HepG2 (cell line): ENCODE measurements at regions not wholly inside any gene's neighbourhood (a gene's known extent, or its start where the extent isn't known, plus 50 kb on each side); places are given as distances from the start of the nearest gene placed in this dataset.

Experiments
- AGO1 ChIP-seq: fragments of 200-400 bp; formaldehyde crosslinking; IDR thresholded peaks from 2 replicates; pipeline ENCODE4 v1.6.1; 2017; ENCODE audit warnings: mild to moderate bottlenecking, low read depth, low read length, moderate library complexity; ENCODE audit not compliant: poor library complexity, severe bottlenecking
- ARID4A ChIP-seq: sonication (generic); formaldehyde crosslinking; IDR thresholded peaks from 2 replicates; pipeline ENCODE4 v1.5.0; 2020; ENCODE audit warnings: mild to moderate bottlenecking, missing genetic modification reagents, borderline replicate concordance
- CEBPG ChIP-seq: IDR thresholded peaks from 2 replicates; pipeline ENCODE4 v1.6.1; 2016
- FOXJ3 ChIP-seq: sonication (generic); formaldehyde crosslinking; IDR thresholded peaks from 2 replicates; pipeline ENCODE4 v1.4.0; 2020; ENCODE audit warnings: missing genetic modification reagents, mild to moderate bottlenecking, borderline replicate concordance
- GRHL1 ChIP-seq: sonication (generic); formaldehyde crosslinking; conservative IDR thresholded peaks from 2 replicates; pipeline ENCODE4 v1.8.0; 2022; ENCODE audit warnings: missing genetic modification reagents
- MED13 ChIP-seq: sonication (generic); formaldehyde crosslinking; IDR thresholded peaks from 2 replicates; pipeline ENCODE4 v1.5.0; 2020; ENCODE audit warnings: missing genetic modification reagents
- NCOA2 ChIP-seq: sonication (generic); formaldehyde crosslinking; IDR thresholded peaks from 2 replicates; pipeline ENCODE4 v1.8.0; 2022; ENCODE audit warnings: inconsistent platforms
- SRSF9 ChIP-seq: fragments of 200-400 bp; formaldehyde crosslinking; IDR thresholded peaks from 2 replicates; pipeline ENCODE4 v1.6.1; 2018; ENCODE audit warnings: borderline replicate concordance, mild to moderate bottlenecking, low read depth, low read length; ENCODE audit not compliant: insufficient read depth, poor library complexity, severe bottlenecking
- SYNCRIP ChIP-seq: fragments of 200-400 bp; formaldehyde crosslinking; IDR thresholded peaks from 2 replicates; pipeline ENCODE4 v1.6.1; 2018; ENCODE audit warnings: mild to moderate bottlenecking, low read depth, low read length; ENCODE audit not compliant: insufficient read depth
- TGIF2 ChIP-seq: IDR thresholded peaks from 2 replicates; pipeline ENCODE4 v1.6.1; 2016; ENCODE audit warnings: control low read depth, missing compliant biosample characterization
- ZBTB42 ChIP-seq: sonication (generic); formaldehyde crosslinking; IDR thresholded peaks from 2 replicates; pipeline ENCODE4 v1.5.0; 2020; ENCODE audit warnings: mild to moderate bottlenecking, missing genetic modification reagents
- ZNF20 ChIP-seq: sonication (generic); formaldehyde crosslinking; IDR thresholded peaks from 2 replicates; pipeline ENCODE4 v1.4.0; 2020; ENCODE audit warnings: mild to moderate bottlenecking, moderate library complexity, missing genetic modification reagents
- ZNF749 ChIP-seq: sonication (generic); formaldehyde crosslinking; IDR thresholded peaks from 2 replicates; pipeline ENCODE4 v1.8.0; 2022; ENCODE audit warnings: mild to moderate bottlenecking, missing genetic modification reagents, moderate library complexity, borderline replicate concordance
- ZNF75D ChIP-seq: sonication (generic); formaldehyde crosslinking; IDR thresholded peaks from 2 replicates; pipeline ENCODE4 v1.8.1; 2023; ENCODE audit warnings: missing genetic modification reagents, mild to moderate bottlenecking, borderline replicate concordance
- ZNF878 ChIP-seq: sonication (generic); formaldehyde crosslinking; IDR thresholded peaks from 2 replicates; pipeline ENCODE4 v1.8.1; 2023; ENCODE audit warnings: mild to moderate bottlenecking, missing genetic modification reagents, moderate library complexity
- TF ChIP-seq, protein P1 (sequence below), 2 experiments: sonication (generic) in 1 of 2; formaldehyde crosslinking in 1 of 2; IDR thresholded peaks; 2 replicates each; pipeline versions ENCODE4 v1.4.0 to v1.6.1; 2016 to 2020; ENCODE audit warnings: borderline replicate concordance in 1 of 2, low read depth in 1 of 2, mild to moderate bottlenecking in 1 of 2, missing genetic modification reagents in 1 of 2
- TF ChIP-seq, protein P2 (sequence below): sonication (generic); formaldehyde crosslinking; IDR thresholded peaks from 2 replicates; pipeline ENCODE4 v1.8.1; 2023; ENCODE audit warnings: mild to moderate bottlenecking, missing genetic modification reagents, borderline replicate concordance

DNA sequence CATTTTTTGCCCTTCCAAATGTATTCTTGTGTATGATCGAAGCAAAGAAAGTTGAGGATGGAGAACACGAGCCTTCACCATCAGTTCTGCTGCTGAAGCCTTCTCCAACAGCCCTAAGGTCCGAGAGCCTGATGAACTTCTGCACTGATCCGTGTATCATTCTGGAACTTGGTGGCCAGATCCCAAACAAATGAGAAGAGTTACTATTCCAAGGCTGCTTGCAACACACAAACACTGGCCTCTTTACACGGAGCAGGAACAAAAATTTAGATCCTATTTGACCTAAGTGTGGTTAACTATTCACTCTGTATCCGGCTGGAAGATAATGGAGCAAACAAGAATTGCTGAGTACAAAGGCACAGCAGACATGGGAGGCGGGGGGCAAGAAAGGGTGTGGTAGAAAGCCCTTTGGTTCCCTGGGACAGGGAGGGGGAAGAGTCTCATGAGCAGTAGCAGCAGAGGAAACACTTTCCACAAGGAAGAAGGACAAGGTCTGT, 282.9 kb downstream of the SOX9 start (continued):
- TF ChIP-seq GRHL1 (CRISPR knock-in tag) (no peak), FOXJ3 (CRISPR knock-in tag) (peak; percentile 92; the same call in 1 of the 2 replicates), MED13 (CRISPR knock-in tag) (peak; percentile 99), SYNCRIP (no peak), TGIF2 (CRISPR knock-in tag) (peak; percentile 82), NCOA2 (CRISPR knock-in tag) (peak; percentile 99), SRSF9 (no peak), ZNF878 (CRISPR knock-in tag) (peak; percentile 57; the same call in 1 of the 2 replicates), AGO1 (no peak), ZNF75D (CRISPR knock-in tag) (no peak), CEBPG (CRISPR knock-in tag) (peak; percentile 94), ZNF749 (CRISPR knock-in tag) (peak; percentile 76; the same call in 1 of the 2 replicates), ZBTB42 (CRISPR knock-in tag) (0 out of 2 replicates have a peak, but pooled peaks have one; percentile 39), ARID4A (peak; percentile 48; the same call in 1 of the 2 replicates), ZNF20 (CRISPR knock-in tag) (no peak)
- TF ChIP-seq, protein P1, sequence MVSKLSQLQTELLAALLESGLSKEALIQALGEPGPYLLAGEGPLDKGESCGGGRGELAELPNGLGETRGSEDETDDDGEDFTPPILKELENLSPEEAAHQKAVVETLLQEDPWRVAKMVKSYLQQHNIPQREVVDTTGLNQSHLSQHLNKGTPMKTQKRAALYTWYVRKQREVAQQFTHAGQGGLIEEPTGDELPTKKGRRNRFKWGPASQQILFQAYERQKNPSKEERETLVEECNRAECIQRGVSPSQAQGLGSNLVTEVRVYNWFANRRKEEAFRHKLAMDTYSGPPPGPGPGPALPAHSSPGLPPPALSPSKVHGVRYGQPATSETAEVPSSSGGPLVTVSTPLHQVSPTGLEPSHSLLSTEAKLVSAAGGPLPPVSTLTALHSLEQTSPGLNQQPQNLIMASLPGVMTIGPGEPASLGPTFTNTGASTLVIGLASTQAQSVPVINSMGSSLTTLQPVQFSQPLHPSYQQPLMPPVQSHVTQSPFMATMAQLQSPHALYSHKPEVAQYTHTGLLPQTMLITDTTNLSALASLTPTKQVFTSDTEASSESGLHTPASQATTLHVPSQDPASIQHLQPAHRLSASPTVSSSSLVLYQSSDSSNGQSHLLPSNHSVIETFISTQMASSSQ (IDR thresholded peaks at IDR 0.05; ENCODE audit: low read depth) = peak; percentile 98
- TF ChIP-seq, protein P1 (CRISPR knock-in tag; IDR thresholded peaks at IDR 0.05; ENCODE audit: borderline replicate concordance) = peak; percentile 99
- TF ChIP-seq, protein P2, sequence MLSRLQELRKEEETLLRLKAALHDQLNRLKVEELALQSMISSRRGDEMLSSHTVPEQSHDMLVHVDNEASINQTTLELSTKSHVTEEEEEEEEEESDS (CRISPR knock-in tag) = no peak
